Tibial nerve (tissue), 4 donors: ENCODE measurements at regions not wholly inside any gene's neighbourhood (a gene's known extent, or its start where the extent isn't known, plus 50 kb on each side); places are given as distances from the start of the nearest gene placed in this dataset.

Experiments
- DNase-seq, 2 donors: peaks; one replicate each; pipeline ENCODE4 v3.0.0-alpha.2; 2019; ENCODE audit warnings: low spot score in 2 of 2
- H3K27ac ChIP-seq, 4 donors: fragments of 200-600 bp; sonication (generic) in 3 of 4; one replicate each; pipeline ENCODE4 v1.5.1; 2017 to 2019; ENCODE audit warnings: mild to moderate bottlenecking in 1 of 4
- H3K27me3 ChIP-seq, 2 donors: fragments of 200-600 bp; sonication (generic) in 1 of 2; one replicate each; pipeline versions ENCODE4 v1.5.1 to v1.6.0; 2017 to 2019
- H3K36me3 ChIP-seq, 3 donors: fragments of 200-600 bp; sonication (generic); one replicate each; pipeline ENCODE4 v1.5.1; 2018 to 2019
- H3K4me1 ChIP-seq, 4 donors: fragments of 200-600 bp; sonication (generic) in 3 of 4; one replicate each; pipeline ENCODE4 v1.5.1; 2017 to 2019
- H3K4me3 ChIP-seq, 4 donors: fragments of 200-600 bp; sonication (generic) in 3 of 4; one replicate each; pipeline ENCODE4 v1.5.1; 2017 to 2019; ENCODE audit warnings: mild to moderate bottlenecking in 1 of 4, moderate library complexity in 1 of 4
- H3K9me3 ChIP-seq, 4 donors: fragments of 200-600 bp; sonication (generic) in 3 of 4; one replicate each; pipeline ENCODE4 v1.5.1; 2017 to 2019
- EP300 ChIP-seq, 2 donors: sonication (generic); formaldehyde crosslinking; IDR thresholded peaks; one replicate each; pipeline ENCODE4 v1.6.1; 2017; ENCODE audit warnings: antibody characterized with exemption in 2 of 2, mild to moderate bottlenecking in 1 of 2
- POLR2A ChIP-seq, 2 donors: fragments of 450-650 bp; IDR thresholded peaks; one replicate each; pipeline ENCODE4 v1.6.1; 2017; ENCODE audit warnings: antibody characterized with exemption in 2 of 2, mild to moderate bottlenecking in 2 of 2, moderate library complexity in 2 of 2
- WGBS, 2 donors: methylation state at CpG; one replicate each; pipeline ENCODE4 v1.1.5; 2018; 5-methylcytosine and 5-hydroxymethylcytosine counted together
- TF ChIP-seq, protein P1 (sequence below), 5 experiments: fragments of 200-600 bp in 3 of 5; fragments of 450-650 bp in 2 of 5; sonication (generic) in 3 of 5; IDR thresholded peaks; one replicate each; pipeline ENCODE4 v1.5.1; 2016 to 2019; ENCODE audit warnings: antibody characterized with exemption in 5 of 5, mild to moderate bottlenecking in 3 of 5, moderate library complexity in 2 of 5

GRCh38 chr2:7658486-7658885 is 741.3 kb downstream of the RNF144A start:
- H3K4me1 ChIP-seq = no peaks in the 10 kb centered on the region
- no peaks in the 10 kb centered on the region for H3K36me3 ChIP-seq
- no peak for DNase-seq
- no peak for TF ChIP-seq EP300 (IDR thresholded peaks at IDR 0.05)
- TF ChIP-seq POLR2A (IDR thresholded peaks at IDR 0.05) = no peak
- TF ChIP-seq, protein P1, sequence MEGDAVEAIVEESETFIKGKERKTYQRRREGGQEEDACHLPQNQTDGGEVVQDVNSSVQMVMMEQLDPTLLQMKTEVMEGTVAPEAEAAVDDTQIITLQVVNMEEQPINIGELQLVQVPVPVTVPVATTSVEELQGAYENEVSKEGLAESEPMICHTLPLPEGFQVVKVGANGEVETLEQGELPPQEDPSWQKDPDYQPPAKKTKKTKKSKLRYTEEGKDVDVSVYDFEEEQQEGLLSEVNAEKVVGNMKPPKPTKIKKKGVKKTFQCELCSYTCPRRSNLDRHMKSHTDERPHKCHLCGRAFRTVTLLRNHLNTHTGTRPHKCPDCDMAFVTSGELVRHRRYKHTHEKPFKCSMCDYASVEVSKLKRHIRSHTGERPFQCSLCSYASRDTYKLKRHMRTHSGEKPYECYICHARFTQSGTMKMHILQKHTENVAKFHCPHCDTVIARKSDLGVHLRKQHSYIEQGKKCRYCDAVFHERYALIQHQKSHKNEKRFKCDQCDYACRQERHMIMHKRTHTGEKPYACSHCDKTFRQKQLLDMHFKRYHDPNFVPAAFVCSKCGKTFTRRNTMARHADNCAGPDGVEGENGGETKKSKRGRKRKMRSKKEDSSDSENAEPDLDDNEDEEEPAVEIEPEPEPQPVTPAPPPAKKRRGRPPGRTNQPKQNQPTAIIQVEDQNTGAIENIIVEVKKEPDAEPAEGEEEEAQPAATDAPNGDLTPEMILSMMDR (IDR thresholded peaks at IDR 0.05) = no peak
- H3K4me3 ChIP-seq = no peak overlapping the region
- no peak overlapping the region for H3K27ac ChIP-seq
- H3K9me3 ChIP-seq = peaks cover 0 to 10% (median 0%) of the 10 kb centered on the region in 4 donors
- 90 to 94% methylated on average over 10 to 12 of the region's 12 CpGs for WGBS, 2 donors
- no peaks in the 10 kb centered on the region for H3K27me3 ChIP-seq

- H3K9me3 ChIP-seq = no peaks in the 10 kb centered on the region
- H3K4me3 ChIP-seq = no peak overlapping the region
- no peak overlapping the region for H3K27ac ChIP-seq
- DNase-seq = no peak
- H3K4me1 ChIP-seq = no peaks in the 10 kb centered on the region
- WGBS, 2 donors = 60 to 64% methylated on average over 2 of the region's 2 CpGs
- no peaks in the 10 kb centered on the region for H3K36me3 ChIP-seq
- H3K27me3 ChIP-seq = no peaks in the 10 kb centered on the region
- TF ChIP-seq POLR2A (IDR thresholded peaks at IDR 0.05) (no peak), EP300 (IDR thresholded peaks at IDR 0.05) (no peak)
- TF ChIP-seq, protein P1 (IDR thresholded peaks at IDR 0.05) = no peak
These were observed 743.6 kb downstream of the RNF144A start for GRCh38 chr2:7660816-7661215.

- 40 to 41% methylated on average over 5 of the region's 5 CpGs for WGBS, 2 donors
- Histone ChIP-seq H3K9me3 (no peaks in the 10 kb centered on the region), H3K27ac (no peak overlapping the region), H3K4me3 (no peak overlapping the region), H3K4me1 (no peaks in the 10 kb centered on the region), H3K27me3 (no peaks in the 10 kb centered on the region), H3K36me3 (no peaks in the 10 kb centered on the region)
- TF ChIP-seq EP300 (IDR thresholded peaks at IDR 0.05) = no peak
- TF ChIP-seq POLR2A (IDR thresholded peaks at IDR 0.05) = no peak
- TF ChIP-seq, protein P1 (IDR thresholded peaks at IDR 0.05) = no peak
- no peak for DNase-seq
These were observed 744.3 kb downstream of the RNF144A start for GRCh38 chr2:7661502-7661901.

GRCh38 chr2:7665880-7666279 is 748.7 kb downstream of the RNF144A start:
- Histone ChIP-seq H3K27ac (no peak overlapping the region), H3K4me3 (no peak overlapping the region), H3K9me3 (no peaks in the 10 kb centered on the region), H3K4me1 (no peaks in the 10 kb centered on the region), H3K27me3 (no peaks in the 10 kb centered on the region), H3K36me3 (no peaks in the 10 kb centered on the region)
- TF ChIP-seq EP300 (IDR thresholded peaks at IDR 0.05) (no peak), POLR2A (IDR thresholded peaks at IDR 0.05) (no peak)
- TF ChIP-seq, protein P1 (IDR thresholded peaks at IDR 0.05) = no peak
- 95 to 99% methylated on average over 4 of the region's 4 CpGs for WGBS, 2 donors
- no peak for DNase-seq

DNA sequence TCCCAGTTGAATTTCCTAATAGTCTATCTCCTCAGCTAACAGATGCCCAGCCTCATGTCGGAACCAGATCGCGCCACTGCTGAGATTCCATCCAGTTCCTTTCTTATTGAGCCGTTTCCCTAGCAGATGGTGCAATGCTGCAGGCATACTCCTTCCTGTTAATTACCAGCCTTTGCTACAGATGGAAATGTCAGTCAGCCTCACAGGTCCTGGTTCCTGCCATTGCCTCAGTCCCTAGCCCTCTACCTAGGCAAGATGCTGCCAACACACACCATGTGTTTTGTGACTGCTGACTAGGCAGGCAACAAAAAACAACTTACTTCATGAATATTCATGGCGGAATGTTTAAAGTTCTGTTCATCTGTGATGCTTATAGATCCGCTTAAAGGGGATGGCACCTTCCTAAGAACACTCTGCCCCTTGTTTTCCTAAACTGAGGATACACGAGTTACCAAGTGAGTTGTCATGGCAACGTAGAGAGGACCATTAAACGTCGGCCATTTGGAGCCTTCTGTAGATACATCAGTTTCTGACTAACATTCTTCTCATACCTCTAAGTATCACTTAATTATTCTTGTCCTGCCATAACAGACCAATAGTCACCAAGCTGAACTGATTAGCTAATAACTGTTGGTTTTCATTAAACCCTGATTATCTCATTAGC is 749.5 kb downstream of the RNF144A start:
- WGBS, 2 donors = 76 to 87% methylated on average over 10 of the region's 10 CpGs

More for the DNA sequence above, 749.5 kb downstream of the RNF144A start:
- Histone ChIP-seq H3K4me3 (no peak overlapping the region), H3K27ac (no peak overlapping the region), H3K27me3 (no peaks in the 10 kb centered on the region), H3K4me1 (no peaks in the 10 kb centered on the region), H3K9me3 (no peaks in the 10 kb centered on the region), H3K36me3 (no peaks in the 10 kb centered on the region)
- no peak for DNase-seq
- no peak for TF ChIP-seq EP300 (IDR thresholded peaks at IDR 0.05)
